HL-60 (cell line): ENCODE measurements at regions not wholly inside any gene's neighbourhood (a gene's known extent, or its start where the extent isn't known, plus 50 kb on each side); places are given as distances from the start of the nearest gene placed in this dataset.

Experiments
- DNase-seq, 2 experiments: peaks; one replicate each; pipeline ENCODE4 v3.0.0-alpha.2; 2010 to 2020; ENCODE audit warnings: low read depth in 1 of 2, low spot score in 1 of 2
- H3K27ac ChIP-seq: fragments of 250-450 bp; sonication (Bioruptor Pico); replicated peaks from 2 replicates; pipeline ENCODE4 v1.5.1; 2020; ENCODE audit warnings: mild to moderate bottlenecking, moderate library complexity
- H3K27me3 ChIP-seq: fragments of 250-450 bp; sonication (Bioruptor Pico); 2 replicates; pipeline ENCODE4 v1.5.1; 2021; ENCODE audit warnings: mild to moderate bottlenecking, moderate library complexity; ENCODE audit not compliant: insufficient read depth, poor library complexity, severe bottlenecking
- H3K4me3 ChIP-seq: replicated peaks from 2 replicates; pipeline ENCODE4 v1.5.1; 2011; ENCODE audit warnings: mild to moderate bottlenecking, control low read depth, low read length; ENCODE audit not compliant: insufficient read depth
- CTCF ChIP-seq: IDR thresholded peaks from one replicate; pipeline ENCODE4 v1.5.1; 2011; ENCODE audit warnings: low read length, control low read depth, inconsistent platforms; ENCODE audit not compliant: insufficient read depth
- GABPA ChIP-seq: IDR thresholded peaks from 2 replicates; pipeline ENCODE4 v1.6.1; 2012; ENCODE audit warnings: low read depth
- POLR2AphosphoS5 ChIP-seq: IDR thresholded peaks from 2 replicates; pipeline ENCODE4 v1.6.1; 2012; ENCODE audit warnings: low read depth
- SPI1 ChIP-seq: IDR thresholded peaks from 2 replicates; pipeline ENCODE4 v1.6.1; 2012; ENCODE audit warnings: low read depth, mild to moderate bottlenecking, borderline replicate concordance
- TF ChIP-seq, protein P1 (sequence below): IDR thresholded peaks from 2 replicates; pipeline ENCODE4 v1.6.1; 2012; ENCODE audit warnings: low read depth; ENCODE audit not compliant: insufficient replicate concordance

DNA sequence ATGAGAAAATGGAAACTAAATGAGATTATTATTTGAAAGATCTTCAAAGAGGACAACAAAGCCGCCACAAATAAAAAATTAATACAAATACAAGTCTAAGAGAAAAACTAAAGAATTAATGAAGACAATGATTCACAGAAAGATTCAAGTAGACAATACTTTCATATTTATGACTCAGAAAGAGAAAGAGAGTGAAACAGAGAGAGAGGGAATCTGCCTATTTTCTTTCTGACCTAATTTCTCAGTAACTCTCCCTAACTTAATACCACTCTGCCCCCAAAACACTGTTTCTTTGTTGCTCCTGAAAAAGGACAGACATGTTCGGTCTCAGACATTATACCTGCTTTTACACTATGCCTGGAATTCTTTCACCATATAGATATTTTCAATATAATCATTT lies 259.1 kb downstream of the SLC6A15 start:
- Histone ChIP-seq H3K27me3 (no peaks in the 10 kb centered on the region), H3K4me3 (no peak overlapping the region), H3K27ac (no peak overlapping the region)
- TF ChIP-seq SPI1 (no peak), CTCF (no peak), POLR2AphosphoS5 (no peak), GABPA (no peak)
- TF ChIP-seq, protein P1, sequence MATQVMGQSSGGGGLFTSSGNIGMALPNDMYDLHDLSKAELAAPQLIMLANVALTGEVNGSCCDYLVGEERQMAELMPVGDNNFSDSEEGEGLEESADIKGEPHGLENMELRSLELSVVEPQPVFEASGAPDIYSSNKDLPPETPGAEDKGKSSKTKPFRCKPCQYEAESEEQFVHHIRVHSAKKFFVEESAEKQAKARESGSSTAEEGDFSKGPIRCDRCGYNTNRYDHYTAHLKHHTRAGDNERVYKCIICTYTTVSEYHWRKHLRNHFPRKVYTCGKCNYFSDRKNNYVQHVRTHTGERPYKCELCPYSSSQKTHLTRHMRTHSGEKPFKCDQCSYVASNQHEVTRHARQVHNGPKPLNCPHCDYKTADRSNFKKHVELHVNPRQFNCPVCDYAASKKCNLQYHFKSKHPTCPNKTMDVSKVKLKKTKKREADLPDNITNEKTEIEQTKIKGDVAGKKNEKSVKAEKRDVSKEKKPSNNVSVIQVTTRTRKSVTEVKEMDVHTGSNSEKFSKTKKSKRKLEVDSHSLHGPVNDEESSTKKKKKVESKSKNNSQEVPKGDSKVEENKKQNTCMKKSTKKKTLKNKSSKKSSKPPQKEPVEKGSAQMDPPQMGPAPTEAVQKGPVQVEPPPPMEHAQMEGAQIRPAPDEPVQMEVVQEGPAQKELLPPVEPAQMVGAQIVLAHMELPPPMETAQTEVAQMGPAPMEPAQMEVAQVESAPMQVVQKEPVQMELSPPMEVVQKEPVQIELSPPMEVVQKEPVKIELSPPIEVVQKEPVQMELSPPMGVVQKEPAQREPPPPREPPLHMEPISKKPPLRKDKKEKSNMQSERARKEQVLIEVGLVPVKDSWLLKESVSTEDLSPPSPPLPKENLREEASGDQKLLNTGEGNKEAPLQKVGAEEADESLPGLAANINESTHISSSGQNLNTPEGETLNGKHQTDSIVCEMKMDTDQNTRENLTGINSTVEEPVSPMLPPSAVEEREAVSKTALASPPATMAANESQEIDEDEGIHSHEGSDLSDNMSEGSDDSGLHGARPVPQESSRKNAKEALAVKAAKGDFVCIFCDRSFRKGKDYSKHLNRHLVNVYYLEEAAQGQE, result no peak
- no peak for DNase-seq

DNA sequence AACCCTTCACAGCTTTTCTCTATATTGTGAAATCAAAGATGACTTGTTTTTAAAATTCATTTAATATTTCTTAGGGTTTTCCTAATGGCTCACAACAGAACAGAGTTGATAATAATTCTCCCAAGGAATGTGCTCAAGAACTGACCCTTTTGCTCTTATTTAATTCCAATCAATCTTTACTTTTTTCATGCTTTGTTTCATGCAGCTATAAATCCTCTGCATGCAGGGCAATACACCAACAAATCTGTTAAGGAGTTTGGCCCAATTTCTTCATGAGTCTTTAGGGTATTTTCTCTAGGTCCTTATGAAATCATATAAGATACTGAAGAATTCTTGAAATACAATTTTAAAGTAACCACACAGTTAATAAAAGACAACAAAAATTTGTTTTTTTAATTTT lies 264.2 kb downstream of the SLC6A15 start:
- Histone ChIP-seq H3K27ac (no peak overlapping the region), H3K4me3 (no peak overlapping the region), H3K27me3 (no peaks in the 10 kb centered on the region)
- TF ChIP-seq, protein P1, result no peak
- TF ChIP-seq CTCF (no peak), POLR2AphosphoS5 (no peak), GABPA (no peak), SPI1 (no peak)
- DNase-seq, result no peak

DNA sequence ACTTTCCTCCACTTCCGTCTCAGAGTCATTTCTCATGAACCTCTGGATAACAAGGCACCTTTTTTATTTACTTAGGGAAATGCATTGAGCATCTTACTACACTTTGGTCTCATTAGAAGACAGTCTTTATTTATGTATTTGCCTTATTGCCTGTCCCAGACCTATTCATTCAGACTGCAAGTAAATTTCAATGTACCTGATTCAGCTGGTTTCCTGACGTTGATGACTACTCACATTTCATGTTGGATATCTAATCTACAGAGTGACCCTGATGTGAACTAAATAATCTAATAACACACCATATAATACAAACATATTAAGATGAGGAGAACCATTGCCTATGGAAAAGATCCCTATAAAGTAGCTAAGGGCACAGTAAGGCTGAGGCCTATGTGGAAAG lies 267.7 kb downstream of the SLC6A15 start:
- H3K27me3 ChIP-seq, result no peaks in the 10 kb centered on the region
- H3K4me3 ChIP-seq, result no peak overlapping the region
- H3K27ac ChIP-seq, result no peak overlapping the region
- DNase-seq, result no peak
- TF ChIP-seq POLR2AphosphoS5, result no peak
- no peak for TF ChIP-seq CTCF
- no peak for TF ChIP-seq GABPA
- no peak for TF ChIP-seq SPI1
- TF ChIP-seq, protein P1, result no peak
